A549 (cell line): ENCODE measurements at regions not wholly inside any gene's neighbourhood (a gene's known extent, or its start where the extent isn't known, plus 50 kb on each side); places are given as distances from the start of the nearest gene placed in this dataset.

Experiments
- POLR2AphosphoS2 ChIP-seq: conservative IDR thresholded peaks from 2 replicates; pipeline ENCODE4 v1.6.1; 2012; ENCODE audit warnings: low read length, improper control_type of control experiment, inconsistent platforms
- TF ChIP-seq, protein P1 (sequence below): fragments of >200 bp; sonication (Bioruptor Twin); formaldehyde crosslinking; IDR thresholded peaks from 3 replicates; pipeline ENCODE4 v1.5.1; 2016

DNA sequence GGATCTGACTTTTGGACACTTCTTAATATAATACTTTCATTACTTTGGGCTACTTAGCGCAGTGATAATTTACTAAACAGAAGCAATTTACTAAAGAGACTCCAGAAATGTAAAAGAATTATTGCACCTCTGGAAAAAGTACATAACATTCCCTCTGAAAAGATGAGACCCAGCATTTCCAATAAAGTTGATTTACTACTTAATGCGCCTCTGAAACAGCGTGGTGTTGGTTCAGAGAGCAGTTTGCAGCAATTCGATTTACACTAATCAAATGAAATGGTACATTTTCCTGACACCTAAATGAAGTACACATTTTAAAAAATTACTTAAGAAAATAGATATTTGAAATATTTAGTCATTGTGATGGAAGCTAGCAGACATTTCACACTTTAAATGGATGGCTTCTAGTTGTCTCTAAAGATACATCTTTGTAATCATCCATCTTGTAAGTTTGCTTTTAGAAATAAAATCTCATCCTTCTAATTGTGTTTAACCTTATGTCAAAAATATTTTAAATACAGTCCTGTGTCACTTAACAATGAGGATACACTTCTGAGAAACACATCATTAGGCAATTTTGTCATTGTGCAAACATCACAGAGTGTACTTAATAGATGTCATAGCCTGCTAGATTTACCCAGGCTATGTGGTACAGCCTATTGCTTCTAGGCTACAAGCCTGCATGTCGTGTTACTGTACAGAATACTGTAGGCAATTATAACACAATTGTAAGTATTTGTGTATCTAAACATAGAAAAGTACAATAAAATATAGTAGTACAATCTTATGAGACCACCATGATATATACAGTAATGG, 284.6 kb upstream of the UBE2E3 start:
- no peak for TF ChIP-seq POLR2AphosphoS2
- TF ChIP-seq, protein P1, sequence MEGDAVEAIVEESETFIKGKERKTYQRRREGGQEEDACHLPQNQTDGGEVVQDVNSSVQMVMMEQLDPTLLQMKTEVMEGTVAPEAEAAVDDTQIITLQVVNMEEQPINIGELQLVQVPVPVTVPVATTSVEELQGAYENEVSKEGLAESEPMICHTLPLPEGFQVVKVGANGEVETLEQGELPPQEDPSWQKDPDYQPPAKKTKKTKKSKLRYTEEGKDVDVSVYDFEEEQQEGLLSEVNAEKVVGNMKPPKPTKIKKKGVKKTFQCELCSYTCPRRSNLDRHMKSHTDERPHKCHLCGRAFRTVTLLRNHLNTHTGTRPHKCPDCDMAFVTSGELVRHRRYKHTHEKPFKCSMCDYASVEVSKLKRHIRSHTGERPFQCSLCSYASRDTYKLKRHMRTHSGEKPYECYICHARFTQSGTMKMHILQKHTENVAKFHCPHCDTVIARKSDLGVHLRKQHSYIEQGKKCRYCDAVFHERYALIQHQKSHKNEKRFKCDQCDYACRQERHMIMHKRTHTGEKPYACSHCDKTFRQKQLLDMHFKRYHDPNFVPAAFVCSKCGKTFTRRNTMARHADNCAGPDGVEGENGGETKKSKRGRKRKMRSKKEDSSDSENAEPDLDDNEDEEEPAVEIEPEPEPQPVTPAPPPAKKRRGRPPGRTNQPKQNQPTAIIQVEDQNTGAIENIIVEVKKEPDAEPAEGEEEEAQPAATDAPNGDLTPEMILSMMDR, result no peak
